Mesenteric fat pad (tissue), 1 donor: ENCODE measurements at regions not wholly inside any gene's neighbourhood (a gene's known extent, or its start where the extent isn't known, plus 50 kb on each side); places are given as distances from the start of the nearest gene placed in this dataset.

Experiments used
- DNase-seq: peaks from one replicate; pipeline ENCODE4 v3.0.0-alpha.2; 2020; ENCODE audit warnings: low spot score
- donor health status: DM: yes; HTN: yes; CAD: no.

GRCh38 chr10:10946801-10947200 lies 70.9 kb upstream of the CELF2 start:
- no peak for DNase-seq

- no peak for DNase-seq
These were observed 66.0 kb upstream of the CELF2 start for GRCh38 chr10:10951675-10952074.

- DNase-seq: no peak
These were observed 64.9 kb upstream of the CELF2 start for GRCh38 chr10:10952800-10953199.

GRCh38 chr10:10956681-10957542 lies 60.8 kb upstream of the CELF2 start:
- no peak for DNase-seq

- DNase-seq: no peak
These were observed 59.6 kb upstream of the CELF2 start for GRCh38 chr10:10958041-10958440.

- no peak for DNase-seq
These were observed 58.0 kb upstream of the CELF2 start for GRCh38 chr10:10959666-10960065.

GRCh38 chr10:10960534-10960933 lies 57.1 kb upstream of the CELF2 start:
- no peak for DNase-seq

- no peak for DNase-seq
These were observed 56.6 kb upstream of the CELF2 start for GRCh38 chr10:10961072-10961471.

GRCh38 chr10:10967029-10967428 lies 50.6 kb upstream of the CELF2 start:
- no peak for DNase-seq

- DNase-seq: no peak
These were observed 50.0 kb upstream of the CELF2 start for GRCh38 chr10:10967581-10968256.
